WTC11 (cell line): ENCODE measurements at regions not wholly inside any gene's neighbourhood (a gene's known extent, or its start where the extent isn't known, plus 50 kb on each side); places are given as distances from the start of the nearest gene placed in this dataset.

ENCODE experiments used
- KAT7 ChIP-seq: sonication (generic); formaldehyde crosslinking; IDR thresholded peaks from 2 replicates; pipeline ENCODE4 v1.8.1; 2023; ENCODE audit warnings: missing genetic modification reagents, mild to moderate bottlenecking, borderline replicate concordance
- RORB ChIP-seq: fragments of 250-450 bp; sonication (Bioruptor Pico); IDR thresholded peaks from 2 replicates; pipeline ENCODE4 v1.9.0; 2021; ENCODE audit warnings: mild to moderate bottlenecking
- SOX15 ChIP-seq: fragments of 250-450 bp; sonication (Bioruptor Pico); IDR thresholded peaks from 2 replicates; pipeline ENCODE4 v1.9.0; 2021; ENCODE audit warnings: mild to moderate bottlenecking
- SP1 ChIP-seq: sonication (generic); formaldehyde crosslinking; conservative IDR thresholded peaks from 2 replicates; pipeline ENCODE4 v1.8.1; 2022; ENCODE audit warnings: missing genetic modification reagents
- ZNF121 ChIP-seq: sonication (generic); formaldehyde crosslinking; IDR thresholded peaks from 2 replicates; pipeline ENCODE4 v1.8.0; 2023; ENCODE audit warnings: missing genetic modification reagents
- TF ChIP-seq, protein P1 (sequence below): sonication (generic); formaldehyde crosslinking; IDR thresholded peaks from 2 replicates; pipeline ENCODE4 v1.8.0; 2022; ENCODE audit warnings: missing genetic modification reagents
- TF ChIP-seq, protein P2 (sequence below): sonication (generic); formaldehyde crosslinking; conservative IDR thresholded peaks from 2 replicates; pipeline ENCODE4 v1.8.1; 2022; ENCODE audit warnings: mild to moderate bottlenecking, missing genetic modification reagents
- TF ChIP-seq, protein P3 (sequence below): fragments of 200-600 bp; IDR thresholded peaks from 2 replicates; pipeline ENCODE4 v1.8.0; 2022; ENCODE audit warnings: antibody characterized with exemption
- TF ChIP-seq, protein P4 (sequence below): fragments of 250-450 bp; sonication (Bioruptor Pico); IDR thresholded peaks from 2 replicates; pipeline ENCODE4 v1.8.0; 2021; ENCODE audit warnings: mild to moderate bottlenecking
- TF ChIP-seq, protein P5 (sequence below): sonication (generic); formaldehyde crosslinking; IDR thresholded peaks from 2 replicates; pipeline ENCODE4 v1.8.0; 2023; ENCODE audit warnings: missing genetic modification reagents
- TF ChIP-seq, protein P6 (sequence below): sonication (generic); formaldehyde crosslinking; IDR thresholded peaks from 2 replicates; pipeline ENCODE4 v1.8.0; 2022; ENCODE audit warnings: mild to moderate bottlenecking, missing genetic modification reagents

DNA sequence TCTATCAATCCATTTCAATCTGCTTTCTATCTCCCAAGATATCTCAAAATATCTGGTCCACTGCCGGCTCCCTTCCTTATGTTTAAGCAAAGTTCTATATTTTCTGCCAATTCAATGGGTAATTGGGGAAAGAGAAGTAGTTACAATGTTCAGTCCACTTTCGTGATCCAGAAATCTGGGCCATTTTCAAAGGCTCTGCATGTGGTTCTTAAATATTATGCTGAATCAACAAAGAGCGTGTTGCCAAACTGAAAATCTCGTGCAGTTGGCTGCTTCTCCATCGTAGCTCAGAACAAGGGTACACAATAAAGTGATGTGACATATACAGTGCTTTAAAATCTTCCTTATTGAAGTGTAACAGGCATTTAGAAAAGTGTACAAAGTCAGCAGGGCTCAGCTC lies 863.1 kb downstream of the RNF144A start:
- TF ChIP-seq, protein P1, sequence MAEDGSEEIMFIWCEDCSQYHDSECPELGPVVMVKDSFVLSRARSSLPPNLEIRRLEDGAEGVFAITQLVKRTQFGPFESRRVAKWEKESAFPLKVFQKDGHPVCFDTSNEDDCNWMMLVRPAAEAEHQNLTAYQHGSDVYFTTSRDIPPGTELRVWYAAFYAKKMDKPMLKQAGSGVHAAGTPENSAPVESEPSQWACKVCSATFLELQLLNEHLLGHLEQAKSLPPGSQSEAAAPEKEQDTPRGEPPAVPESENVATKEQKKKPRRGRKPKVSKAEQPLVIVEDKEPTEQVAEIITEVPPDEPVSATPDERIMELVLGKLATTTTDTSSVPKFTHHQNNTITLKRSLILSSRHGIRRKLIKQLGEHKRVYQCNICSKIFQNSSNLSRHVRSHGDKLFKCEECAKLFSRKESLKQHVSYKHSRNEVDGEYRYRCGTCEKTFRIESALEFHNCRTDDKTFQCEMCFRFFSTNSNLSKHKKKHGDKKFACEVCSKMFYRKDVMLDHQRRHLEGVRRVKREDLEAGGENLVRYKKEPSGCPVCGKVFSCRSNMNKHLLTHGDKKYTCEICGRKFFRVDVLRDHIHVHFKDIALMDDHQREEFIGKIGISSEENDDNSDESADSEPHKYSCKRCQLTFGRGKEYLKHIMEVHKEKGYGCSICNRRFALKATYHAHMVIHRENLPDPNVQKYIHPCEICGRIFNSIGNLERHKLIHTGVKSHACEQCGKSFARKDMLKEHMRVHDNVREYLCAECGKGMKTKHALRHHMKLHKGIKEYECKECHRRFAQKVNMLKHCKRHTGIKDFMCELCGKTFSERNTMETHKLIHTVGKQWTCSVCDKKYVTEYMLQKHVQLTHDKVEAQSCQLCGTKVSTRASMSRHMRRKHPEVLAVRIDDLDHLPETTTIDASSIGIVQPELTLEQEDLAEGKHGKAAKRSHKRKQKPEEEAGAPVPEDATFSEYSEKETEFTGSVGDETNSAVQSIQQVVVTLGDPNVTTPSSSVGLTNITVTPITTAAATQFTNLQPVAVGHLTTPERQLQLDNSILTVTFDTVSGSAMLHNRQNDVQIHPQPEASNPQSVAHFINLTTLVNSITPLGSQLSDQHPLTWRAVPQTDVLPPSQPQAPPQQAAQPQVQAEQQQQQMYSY = no peak
- TF ChIP-seq RORB (CRISPR knock-in tag) = no peak
- TF ChIP-seq, protein P2, sequence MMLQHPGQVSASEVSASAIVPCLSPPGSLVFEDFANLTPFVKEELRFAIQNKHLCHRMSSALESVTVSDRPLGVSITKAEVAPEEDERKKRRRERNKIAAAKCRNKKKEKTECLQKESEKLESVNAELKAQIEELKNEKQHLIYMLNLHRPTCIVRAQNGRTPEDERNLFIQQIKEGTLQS (CRISPR knock-in tag) = no peak
- TF ChIP-seq, protein P3, sequence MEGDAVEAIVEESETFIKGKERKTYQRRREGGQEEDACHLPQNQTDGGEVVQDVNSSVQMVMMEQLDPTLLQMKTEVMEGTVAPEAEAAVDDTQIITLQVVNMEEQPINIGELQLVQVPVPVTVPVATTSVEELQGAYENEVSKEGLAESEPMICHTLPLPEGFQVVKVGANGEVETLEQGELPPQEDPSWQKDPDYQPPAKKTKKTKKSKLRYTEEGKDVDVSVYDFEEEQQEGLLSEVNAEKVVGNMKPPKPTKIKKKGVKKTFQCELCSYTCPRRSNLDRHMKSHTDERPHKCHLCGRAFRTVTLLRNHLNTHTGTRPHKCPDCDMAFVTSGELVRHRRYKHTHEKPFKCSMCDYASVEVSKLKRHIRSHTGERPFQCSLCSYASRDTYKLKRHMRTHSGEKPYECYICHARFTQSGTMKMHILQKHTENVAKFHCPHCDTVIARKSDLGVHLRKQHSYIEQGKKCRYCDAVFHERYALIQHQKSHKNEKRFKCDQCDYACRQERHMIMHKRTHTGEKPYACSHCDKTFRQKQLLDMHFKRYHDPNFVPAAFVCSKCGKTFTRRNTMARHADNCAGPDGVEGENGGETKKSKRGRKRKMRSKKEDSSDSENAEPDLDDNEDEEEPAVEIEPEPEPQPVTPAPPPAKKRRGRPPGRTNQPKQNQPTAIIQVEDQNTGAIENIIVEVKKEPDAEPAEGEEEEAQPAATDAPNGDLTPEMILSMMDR = no peak
- no peak for TF ChIP-seq SP1 (CRISPR knock-in tag)
- TF ChIP-seq, protein P4, sequence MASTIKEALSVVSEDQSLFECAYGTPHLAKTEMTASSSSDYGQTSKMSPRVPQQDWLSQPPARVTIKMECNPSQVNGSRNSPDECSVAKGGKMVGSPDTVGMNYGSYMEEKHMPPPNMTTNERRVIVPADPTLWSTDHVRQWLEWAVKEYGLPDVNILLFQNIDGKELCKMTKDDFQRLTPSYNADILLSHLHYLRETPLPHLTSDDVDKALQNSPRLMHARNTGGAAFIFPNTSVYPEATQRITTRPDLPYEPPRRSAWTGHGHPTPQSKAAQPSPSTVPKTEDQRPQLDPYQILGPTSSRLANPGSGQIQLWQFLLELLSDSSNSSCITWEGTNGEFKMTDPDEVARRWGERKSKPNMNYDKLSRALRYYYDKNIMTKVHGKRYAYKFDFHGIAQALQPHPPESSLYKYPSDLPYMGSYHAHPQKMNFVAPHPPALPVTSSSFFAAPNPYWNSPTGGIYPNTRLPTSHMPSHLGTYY (CRISPR knock-in tag) = no peak
- no peak for TF ChIP-seq SOX15 (CRISPR knock-in tag)
- TF ChIP-seq, protein P5, sequence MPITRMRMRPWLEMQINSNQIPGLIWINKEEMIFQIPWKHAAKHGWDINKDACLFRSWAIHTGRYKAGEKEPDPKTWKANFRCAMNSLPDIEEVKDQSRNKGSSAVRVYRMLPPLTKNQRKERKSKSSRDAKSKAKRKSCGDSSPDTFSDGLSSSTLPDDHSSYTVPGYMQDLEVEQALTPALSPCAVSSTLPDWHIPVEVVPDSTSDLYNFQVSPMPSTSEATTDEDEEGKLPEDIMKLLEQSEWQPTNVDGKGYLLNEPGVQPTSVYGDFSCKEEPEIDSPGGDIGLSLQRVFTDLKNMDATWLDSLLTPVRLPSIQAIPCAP (CRISPR knock-in tag) = no peak
- TF ChIP-seq KAT7 = no peak
- TF ChIP-seq, protein P6, sequence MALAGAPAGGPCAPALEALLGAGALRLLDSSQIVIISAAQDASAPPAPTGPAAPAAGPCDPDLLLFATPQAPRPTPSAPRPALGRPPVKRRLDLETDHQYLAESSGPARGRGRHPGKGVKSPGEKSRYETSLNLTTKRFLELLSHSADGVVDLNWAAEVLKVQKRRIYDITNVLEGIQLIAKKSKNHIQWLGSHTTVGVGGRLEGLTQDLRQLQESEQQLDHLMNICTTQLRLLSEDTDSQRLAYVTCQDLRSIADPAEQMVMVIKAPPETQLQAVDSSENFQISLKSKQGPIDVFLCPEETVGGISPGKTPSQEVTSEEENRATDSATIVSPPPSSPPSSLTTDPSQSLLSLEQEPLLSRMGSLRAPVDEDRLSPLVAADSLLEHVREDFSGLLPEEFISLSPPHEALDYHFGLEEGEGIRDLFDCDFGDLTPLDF (CRISPR knock-in tag) = no peak
- no peak for TF ChIP-seq ZNF121 (CRISPR knock-in tag)
